Spleen (tissue), 7 donors: ENCODE measurements at regions not wholly inside any gene's neighbourhood (a gene's known extent, or its start where the extent isn't known, plus 50 kb on each side); places are given as distances from the start of the nearest gene placed in this dataset.

ENCODE experiments used
- CTCF ChIP-seq, 11 experiments: fragments of 200-600 bp in 7 of 11; fragments of 450-650 bp in 4 of 11; sonication (generic) in 4 of 11; IDR thresholded peaks in 8 of 11; conservative IDR thresholded peaks in 3 of 11; 1 replicate in 7 of 11; 2 replicates in 4 of 11; pipeline versions ENCODE4 v1.4.0 to v1.8.0; 2016 to 2021; ENCODE audit warnings: antibody characterized with exemption in 11 of 11, inconsistent platforms in 4 of 11, mild to moderate bottlenecking in 1 of 11
- POLR2A ChIP-seq, 3 donors: fragments of 450-650 bp; IDR thresholded peaks; one replicate each; pipeline ENCODE4 v1.5.1; 2017; ENCODE audit warnings: antibody characterized with exemption in 3 of 3, mild to moderate bottlenecking in 1 of 3
- donor health status: DM: no; HTN: no; CAD: no; lungs with moderate emphysema.
- donor health status: DM: no; HTN: no; CAD: no.
- donor health status: DM: no; HTN: no; CAD: no.

GRCh38 chr2:67898595-67898994 lies 164.2 kb downstream of the C1D start:
- TF ChIP-seq CTCF (IDR thresholded peaks at IDR 0.05 in 8 of 11, conservative IDR thresholded peaks at IDR 0.05 in 3 of 11) (no peak), POLR2A (IDR thresholded peaks at IDR 0.05) (no peak)
